IPS DF 4.7 (cell line): ENCODE measurements at regions not wholly inside any gene's neighbourhood (a gene's known extent, or its start where the extent isn't known, plus 50 kb on each side); places are given as distances from the start of the nearest gene placed in this dataset.
A peak's percentile ranks its signal among the peaks of the same experiment; 100 is the strongest.

Experiments
- DNase-seq: peaks from one replicate; pipeline ENCODE4 v3.0.0-alpha.2; 2013; ENCODE audit warnings: low spot score; ENCODE audit errors: extremely low read depth

GRCh38 chr3:87175732-87176131 lies 51.4 kb upstream of the CHMP2B start:
- DNase-seq, result no peak

GRCh38 chr3:87173776-87174175 lies 53.3 kb upstream of the CHMP2B start:
- DNase-seq, result no peak

GRCh38 chr3:87173071-87173470 lies 54.0 kb upstream of the CHMP2B start:
- no peak for DNase-seq

- peak; percentile 33 for DNase-seq
Observed at GRCh38 chr3:87167628-87168456, 59.3 kb upstream of the CHMP2B start.

GRCh38 chr3:87164245-87164644 lies 62.9 kb upstream of the CHMP2B start:
- DNase-seq, result no peak

- DNase-seq, result no peak
Observed at GRCh38 chr3:87161851-87162250, 65.3 kb upstream of the CHMP2B start.

- DNase-seq, result no peak
Observed at GRCh38 chr3:87161417-87161816, 65.7 kb upstream of the CHMP2B start.

GRCh38 chr3:87161013-87161412 lies 66.1 kb upstream of the CHMP2B start:
- no peak for DNase-seq

GRCh38 chr3:87158823-87159222 lies 68.3 kb upstream of the CHMP2B start:
- no peak for DNase-seq

- no peak for DNase-seq
Observed at GRCh38 chr3:87148020-87148419, 79.1 kb upstream of the CHMP2B start.

- DNase-seq, result no peak
Observed at GRCh38 chr3:87147562-87147961, 79.5 kb upstream of the CHMP2B start.

GRCh38 chr3:87145553-87145952 lies 81.6 kb upstream of the CHMP2B start:
- peak; percentile 69 for DNase-seq

- DNase-seq, result no peak
Observed at GRCh38 chr3:87136066-87136596, 91.0 kb upstream of the CHMP2B start.

- no peak for DNase-seq
Observed at GRCh38 chr3:87135412-87135811, 91.7 kb upstream of the CHMP2B start.

GRCh38 chr3:87132801-87133200 lies 94.3 kb upstream of the CHMP2B start:
- DNase-seq, result no peak

- no peak for DNase-seq
Observed at GRCh38 chr3:87128006-87128405, 99.1 kb upstream of the CHMP2B start.

- DNase-seq, result no peak
Observed at GRCh38 chr3:87127281-87127680, 99.8 kb upstream of the CHMP2B start.

GRCh38 chr3:87126321-87126720 lies 100.8 kb upstream of the CHMP2B start:
- DNase-seq, result no peak

- no peak for DNase-seq
Observed at GRCh38 chr3:87125116-87125515, 102.0 kb upstream of the CHMP2B start.

- no peak for DNase-seq
Observed at GRCh38 chr3:87122766-87123165, 104.3 kb upstream of the CHMP2B start.

GRCh38 chr3:87121856-87122255 lies 105.3 kb upstream of the CHMP2B start:
- DNase-seq, result no peak

- no peak for DNase-seq
Observed at GRCh38 chr3:87120881-87121280, 106.2 kb upstream of the CHMP2B start.

- DNase-seq, result no peak
Observed at GRCh38 chr3:87120236-87120635, 106.9 kb upstream of the CHMP2B start.
